Endothelial cell (in vitro differentiated cells): ENCODE measurements at regions not wholly inside any gene's neighbourhood (a gene's known extent, or its start where the extent isn't known, plus 50 kb on each side); places are given as distances from the start of the nearest gene placed in this dataset.

Source experiments
- DNase-seq: peaks from one replicate; pipeline ENCODE4 v3.0.0; 2021; ENCODE audit warnings: low spot score
- H3K27ac Mint-ChIP-seq: one replicate; pipeline ENCODE4 v1.8.0; 2021; ENCODE audit warnings: mixed read lengths, inconsistent platforms; ENCODE audit not compliant: unreplicated experiment
- H3K27me3 Mint-ChIP-seq: one replicate; pipeline ENCODE4 v1.8.0; 2021; ENCODE audit warnings: mild to moderate bottlenecking, moderate library complexity, mixed read lengths, inconsistent platforms; ENCODE audit not compliant: unreplicated experiment
- H3K36me3 Mint-ChIP-seq: one replicate; pipeline ENCODE4 v1.8.0; 2021; ENCODE audit warnings: mild to moderate bottlenecking, low read depth, mixed read lengths, inconsistent platforms; ENCODE audit not compliant: unreplicated experiment
- H3K4me1 Mint-ChIP-seq: one replicate; pipeline ENCODE4 v1.8.0; 2021; ENCODE audit warnings: mild to moderate bottlenecking, mixed read lengths, inconsistent platforms; ENCODE audit not compliant: unreplicated experiment
- H3K4me3 Mint-ChIP-seq: one replicate; pipeline ENCODE4 v1.8.0; 2021; ENCODE audit warnings: mild to moderate bottlenecking, mixed read lengths, inconsistent platforms; ENCODE audit not compliant: unreplicated experiment
- H3K9me3 Mint-ChIP-seq: one replicate; pipeline ENCODE4 v1.8.0; 2021; ENCODE audit warnings: mixed read lengths, inconsistent platforms; ENCODE audit not compliant: unreplicated experiment
- CTCF ChIP-seq: fragments of 200-600 bp; sonication (generic); IDR thresholded peaks from one replicate; pipeline ENCODE4 v1.5.0; 2021; ENCODE audit warnings: antibody characterized with exemption; ENCODE audit not compliant: unreplicated experiment

- Mint-ChIP-seq H3K27ac (no peak overlapping the region), H3K9me3 (no peaks in the 10 kb centered on the region), H3K36me3 (no peaks in the 10 kb centered on the region), H3K4me1 (peaks cover 6% of the 10 kb centered on the region), H3K27me3 (peaks cover 1% of the 10 kb centered on the region), H3K4me3 (no peak overlapping the region)
- no peak for TF ChIP-seq CTCF
- no peak for DNase-seq
Observed at GRCh38 chrX:112380541-112381278, 298.1 kb upstream of the TRPC5 start.

GRCh38 chrX:112377481-112377880, 294.9 kb upstream of the TRPC5 start:
- no peaks in the 10 kb centered on the region for H3K36me3 Mint-ChIP-seq
- no peak for DNase-seq
- no peak overlapping the region for H3K27ac Mint-ChIP-seq
- TF ChIP-seq CTCF: no peak
- peaks cover 6% of the 10 kb centered on the region for H3K4me1 Mint-ChIP-seq
- H3K27me3 Mint-ChIP-seq: no peaks in the 10 kb centered on the region
- no peaks in the 10 kb centered on the region for H3K9me3 Mint-ChIP-seq
- no peak overlapping the region for H3K4me3 Mint-ChIP-seq

- Mint-ChIP-seq H3K27ac (no peak overlapping the region), H3K27me3 (no peaks in the 10 kb centered on the region), H3K4me1 (peaks cover 6% of the 10 kb centered on the region), H3K36me3 (no peaks in the 10 kb centered on the region), H3K4me3 (no peak overlapping the region), H3K9me3 (no peaks in the 10 kb centered on the region)
- TF ChIP-seq CTCF: no peak
- peak; percentile 4 for DNase-seq
Observed at GRCh38 chrX:112368371-112368770, 285.8 kb upstream of the TRPC5 start.

GRCh38 chrX:112367065-112367464, 284.5 kb upstream of the TRPC5 start:
- no peak for DNase-seq

More at GRCh38 chrX:112367065-112367464, 284.5 kb upstream of the TRPC5 start:
- Mint-ChIP-seq H3K4me3 (no peak overlapping the region), H3K27ac (no peak overlapping the region), H3K27me3 (no peaks in the 10 kb centered on the region), H3K36me3 (no peaks in the 10 kb centered on the region), H3K9me3 (no peaks in the 10 kb centered on the region), H3K4me1 (peaks cover 6% of the 10 kb centered on the region)
- no peak for TF ChIP-seq CTCF
